Calu3 (cell line): ENCODE measurements at regions not wholly inside any gene's neighbourhood (a gene's known extent, or its start where the extent isn't known, plus 50 kb on each side); places are given as distances from the start of the nearest gene placed in this dataset.

Source experiments
- BruUV-seq: library from RNA; stranded (reverse); fragments of 400-500 nt; replicated peaks from 2 replicates; lab custom pipeline; 2021; lab: Mats Ljungman, UMichigan
- CTCF ChIA-PET: fragments of 300-600 bp; sonication (Branson Sonifier 250); formaldehyde crosslinking; loops from one replicate; lab custom pipeline; 2022; ENCODE audit warnings: antibody characterized with exemption; lab: Charles Lee
- DNase-seq: peaks from one replicate; pipeline ENCODE4 v3.0.0; 2022
- H3K27ac Mint-ChIP-seq: one replicate; pipeline ENCODE4 v1.8.0; 2022; ENCODE audit warnings: mixed read lengths; ENCODE audit not compliant: unreplicated experiment
- H3K27me3 Mint-ChIP-seq: one replicate; pipeline ENCODE4 v1.8.0; 2022; ENCODE audit warnings: mixed read lengths; ENCODE audit not compliant: unreplicated experiment
- H3K36me3 Mint-ChIP-seq: one replicate; pipeline ENCODE4 v1.8.0; 2022; ENCODE audit warnings: mild to moderate bottlenecking, moderate library complexity, mixed read lengths; ENCODE audit not compliant: insufficient read depth, unreplicated experiment
- H3K4me1 Mint-ChIP-seq: one replicate; pipeline ENCODE4 v1.8.0; 2022; ENCODE audit warnings: mild to moderate bottlenecking, low read depth, mixed read lengths; ENCODE audit not compliant: unreplicated experiment
- H3K4me3 Mint-ChIP-seq: one replicate; pipeline ENCODE4 v1.8.0; 2022; ENCODE audit warnings: mild to moderate bottlenecking, low read depth, moderate library complexity, mixed read lengths; ENCODE audit not compliant: unreplicated experiment
- H3K9me3 Mint-ChIP-seq: one replicate; pipeline ENCODE4 v1.8.0; 2022; ENCODE audit warnings: low read depth, mixed read lengths; ENCODE audit not compliant: unreplicated experiment
- CTCF ChIP-seq: fragments of 200-600 bp; IDR thresholded peaks from one replicate; pipeline ENCODE4 v1.8.0; 2022; ENCODE audit warnings: antibody characterized with exemption; ENCODE audit not compliant: unreplicated experiment
- intact Hi-C: fragments of 100-400 bp; cut with micrococcal nuclease; formaldehyde crosslinking; loops from one replicate; pipeline ENCODE4 v1.10.0; 2022; ENCODE audit not compliant: unreplicated experiment

DNA sequence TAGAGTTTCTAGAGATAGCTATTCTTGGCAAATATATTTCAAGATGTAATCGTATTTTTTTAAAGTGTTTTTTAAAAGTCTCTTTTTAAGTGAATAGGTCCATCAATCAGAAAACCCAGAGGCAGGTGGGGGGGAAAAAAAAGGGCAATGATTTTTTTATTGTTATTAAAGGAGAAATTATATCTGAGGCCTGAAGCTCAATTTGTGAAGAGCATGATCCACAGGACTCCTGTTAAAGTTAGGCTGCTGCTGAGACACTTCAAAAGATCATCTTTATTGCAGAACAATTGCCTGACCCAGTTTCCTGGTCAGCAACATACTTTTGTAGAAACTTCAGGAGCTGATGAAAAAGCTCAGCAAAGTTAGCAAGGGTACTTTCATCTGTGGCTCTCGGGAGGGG is 326.2 kb downstream of the RASEF start:
- BruUV-seq = no TSS peak
- Mint-ChIP-seq H3K4me3 (no peak overlapping the region), H3K4me1 (no peaks in the 10 kb centered on the region), H3K27me3 (no peaks in the 10 kb centered on the region), H3K9me3 (no peaks in the 10 kb centered on the region), H3K36me3 (no peaks in the 10 kb centered on the region), H3K27ac (no peak overlapping the region)
- intact Hi-C loops = no loop called here
- CTCF ChIA-PET = no interaction called here
- no peak for DNase-seq
- no peak for TF ChIP-seq CTCF

DNA sequence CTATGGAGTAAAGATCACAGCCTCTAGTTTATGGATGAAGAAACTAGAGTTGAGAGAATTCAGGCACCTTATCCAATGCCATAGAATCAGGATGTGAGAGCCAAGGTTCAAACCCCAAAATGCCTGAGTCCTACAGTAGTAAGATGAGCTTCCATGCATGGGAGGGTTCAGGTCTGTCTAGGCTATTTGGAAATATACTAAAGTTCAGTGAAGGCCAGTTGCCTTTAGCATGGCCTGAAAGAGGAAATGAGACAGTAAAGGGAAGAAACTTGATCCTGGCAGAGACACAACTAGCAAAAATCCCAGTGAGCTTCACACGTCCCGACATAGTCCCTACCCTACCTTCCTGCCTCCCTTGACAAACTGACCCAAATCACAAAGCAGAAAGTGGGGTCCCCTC is 317.0 kb downstream of the RASEF start:
- Mint-ChIP-seq H3K4me1 (no peaks in the 10 kb centered on the region), H3K27me3 (no peaks in the 10 kb centered on the region)

DNA sequence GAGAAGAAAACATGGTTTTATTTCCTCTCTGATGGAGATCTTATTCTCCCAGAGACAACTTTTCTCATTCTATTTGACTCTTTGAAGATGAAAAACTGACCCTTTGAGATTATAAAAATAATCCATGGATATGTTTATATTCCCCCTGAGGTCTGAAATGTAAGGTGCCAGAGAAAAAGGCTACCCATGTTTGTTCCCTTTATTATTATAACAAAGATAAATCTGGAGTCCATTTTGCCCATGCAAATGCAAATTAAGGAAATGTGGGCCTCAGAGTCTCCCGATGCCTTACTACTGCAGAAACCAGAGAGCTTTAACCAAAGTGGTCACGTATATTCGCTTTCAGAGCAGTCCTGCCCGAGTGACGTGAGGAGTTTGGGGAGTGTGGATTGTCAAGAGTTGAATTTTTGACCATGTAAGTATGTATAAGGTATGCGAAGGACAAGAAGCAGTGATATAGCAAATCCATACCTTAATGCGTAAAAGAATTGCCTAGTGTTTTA is 312.5 kb downstream of the RASEF start:
- no TSS peak for BruUV-seq
- no peak overlapping the region for H3K27ac Mint-ChIP-seq
- H3K27me3 Mint-ChIP-seq = no peaks in the 10 kb centered on the region
- CTCF ChIA-PET = no interaction called here
- H3K4me1 Mint-ChIP-seq = no peaks in the 10 kb centered on the region
- H3K9me3 Mint-ChIP-seq = no peaks in the 10 kb centered on the region
- no peak for DNase-seq
- TF ChIP-seq CTCF = no peak
- intact Hi-C loops = no loop called here
- no peaks in the 10 kb centered on the region for H3K36me3 Mint-ChIP-seq
- H3K4me3 Mint-ChIP-seq = no peak overlapping the region

More for the DNA sequence above, 317.0 kb downstream of the RASEF start:
- TF ChIP-seq CTCF = no peak
- no peak overlapping the region for H3K27ac Mint-ChIP-seq
- intact Hi-C loops = no loop called here
- H3K4me3 Mint-ChIP-seq = no peak overlapping the region
- DNase-seq = no peak
- no peaks in the 10 kb centered on the region for H3K36me3 Mint-ChIP-seq
- peaks cover 2% of the 10 kb centered on the region for H3K9me3 Mint-ChIP-seq
- no TSS peak for BruUV-seq
- CTCF ChIA-PET = no interaction called here

GRCh38 chr9:82757924-82758323 is 305.0 kb downstream of the RASEF start:
- TF ChIP-seq CTCF = no peak
- H3K9me3 Mint-ChIP-seq = no peaks in the 10 kb centered on the region
- no TSS peak for BruUV-seq
- no peak overlapping the region for H3K27ac Mint-ChIP-seq
- no peaks in the 10 kb centered on the region for H3K36me3 Mint-ChIP-seq
- no peak for DNase-seq
- CTCF ChIA-PET = no interaction called here
- intact Hi-C loops = no loop called here
- no peak overlapping the region for H3K4me3 Mint-ChIP-seq
- H3K4me1 Mint-ChIP-seq = no peaks in the 10 kb centered on the region
- H3K27me3 Mint-ChIP-seq = no peaks in the 10 kb centered on the region
